ENCODE measurements at regions not wholly inside any gene's neighbourhood (a gene's known extent, or its start where the extent isn't known, plus 50 kb on each side); places are given as distances from the start of the nearest gene placed in this dataset.
A peak's percentile ranks its signal among the peaks of the same experiment; 100 is the strongest.

GRCh38 chr19:30083125-30083681, 141.2 kb downstream of the URI1 start:
- no peak for DNase-seq

- DNase-seq: peak; percentile 4
Observed at GRCh38 chr19:30083701-30084156, 141.7 kb downstream of the URI1 start.

- DNase-seq: no peak
Observed at GRCh38 chr19:30084390-30084819, 142.4 kb downstream of the URI1 start.

- no peak for DNase-seq
Observed at GRCh38 chr19:30085394-30085793, 143.4 kb downstream of the URI1 start.

DNA sequence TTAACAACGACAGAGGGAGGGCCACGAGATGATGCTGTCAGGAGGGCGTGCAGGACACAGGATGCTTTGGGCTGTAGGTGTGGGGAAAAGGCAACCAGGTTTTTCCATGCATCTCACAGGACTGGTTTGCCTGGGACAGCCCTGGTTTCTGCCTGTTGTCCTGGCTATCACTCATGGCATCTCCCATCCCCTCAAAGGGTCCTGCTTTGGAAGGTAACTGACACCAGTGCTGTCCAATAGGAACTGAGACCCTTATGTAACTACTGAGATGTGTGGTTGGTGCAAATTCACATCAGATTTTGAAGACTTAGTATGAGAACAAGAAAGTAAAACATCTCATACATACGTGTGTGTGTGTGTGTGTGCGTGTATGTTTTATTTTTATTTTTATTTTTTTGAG, 144.2 kb downstream of the URI1 start:
- DNase-seq: no peak

GRCh38 chr19:30086916-30087315, 144.9 kb downstream of the URI1 start:
- DNase-seq: peak; percentile 5

DNA sequence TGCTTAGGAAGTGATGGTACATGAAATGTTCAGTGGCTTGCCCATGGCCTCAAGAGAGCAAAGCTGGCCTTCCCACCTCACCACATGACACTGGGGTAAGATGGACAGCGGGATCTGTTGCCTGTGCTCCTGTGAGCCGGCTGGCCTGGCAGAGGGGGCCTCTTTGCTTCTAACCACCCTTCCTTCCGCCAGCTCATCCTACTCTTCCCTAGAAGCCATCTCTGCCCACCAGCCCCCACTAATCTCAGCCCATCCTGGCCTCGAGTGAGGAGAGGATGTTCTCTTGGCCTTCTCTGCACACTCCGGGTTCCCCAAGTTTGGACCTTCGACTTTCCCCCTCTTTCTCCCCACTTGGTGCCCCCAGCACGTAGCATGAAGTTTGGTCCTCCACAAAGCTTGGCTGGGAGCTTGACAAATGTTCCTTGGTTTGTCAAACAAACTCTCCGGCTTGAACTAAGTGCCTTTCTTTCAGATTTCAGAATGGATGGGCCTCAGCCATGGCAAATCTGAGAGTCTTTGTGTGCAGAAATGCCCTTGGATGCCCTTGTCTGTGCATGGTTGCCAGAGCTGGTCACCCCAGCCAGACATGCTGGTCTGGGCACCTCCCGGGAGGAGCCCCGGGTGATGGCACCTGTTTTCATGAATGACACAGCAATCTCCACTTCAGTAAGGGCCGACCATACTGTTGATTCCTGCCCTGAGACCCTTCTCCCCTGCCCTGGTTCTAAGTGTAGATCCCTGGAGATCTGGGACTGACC, 145.5 kb downstream of the URI1 start:
- DNase-seq: no peak

DNA sequence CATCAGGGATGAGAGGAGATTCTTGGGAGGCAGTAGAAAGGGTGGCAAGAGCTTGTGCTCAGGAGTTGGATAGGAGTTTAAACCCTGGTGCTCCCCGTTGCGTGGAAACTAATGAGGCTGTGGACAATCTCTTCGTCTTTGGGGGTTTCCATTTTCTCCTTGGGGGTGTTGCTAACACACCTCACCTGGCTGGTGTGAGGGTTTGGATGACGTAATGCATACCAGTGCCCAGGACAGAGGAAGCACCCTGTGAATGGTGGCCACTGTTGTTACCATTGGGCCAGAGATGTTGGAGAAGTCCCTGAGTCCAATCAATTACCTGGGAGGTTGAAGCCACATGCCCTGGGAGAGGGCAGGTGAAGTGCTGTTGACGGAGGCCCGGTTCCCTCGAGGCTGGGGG, 146.5 kb downstream of the URI1 start:
- DNase-seq: no peak

GRCh38 chr19:30089086-30089665, 147.1 kb downstream of the URI1 start:
- peak; percentile 6 for DNase-seq

DNA sequence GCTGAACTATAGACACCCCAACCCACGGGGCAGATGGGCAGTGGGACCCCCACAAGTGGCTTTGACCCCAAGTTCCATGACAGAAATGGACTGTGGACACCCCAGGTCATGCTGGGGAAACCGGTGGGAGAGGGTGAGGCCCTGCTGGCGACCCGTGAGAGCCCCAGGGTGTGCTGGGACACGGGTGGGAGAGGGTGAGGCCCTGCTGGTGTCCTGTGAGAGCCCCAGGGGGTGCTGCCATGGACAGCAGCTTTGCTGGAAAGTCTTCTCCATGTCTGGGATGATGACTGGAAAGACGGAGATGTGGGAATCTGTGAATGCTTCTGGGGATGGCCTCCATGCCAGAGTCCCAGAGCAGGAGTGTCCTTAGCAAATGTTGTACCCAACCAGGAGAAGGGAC, 148.4 kb downstream of the URI1 start:
- peak; percentile 3 for DNase-seq

DNA sequence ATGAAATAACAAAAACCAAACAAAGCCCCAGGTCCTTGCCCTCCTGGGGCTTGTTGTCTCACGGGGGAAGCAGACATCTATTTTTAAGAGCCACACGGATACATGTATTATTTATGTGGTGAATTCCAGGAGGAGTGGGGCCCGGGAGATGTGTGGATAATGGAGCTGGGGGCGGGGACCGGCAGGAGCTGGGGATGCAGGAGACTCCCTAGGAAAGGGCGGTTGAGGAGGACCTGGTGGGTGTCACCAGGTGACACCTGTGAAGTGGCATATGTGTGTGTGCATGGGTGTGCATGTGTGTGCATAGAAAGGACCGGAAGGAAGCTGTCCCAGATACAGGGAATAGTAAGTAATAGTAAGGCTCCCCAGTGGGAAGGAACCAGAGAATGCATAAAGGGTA, 148.9 kb downstream of the URI1 start:
- no peak for DNase-seq

GRCh38 chr19:30091456-30091855, 149.4 kb downstream of the URI1 start:
- no peak for DNase-seq

GRCh38 chr19:30091856-30092255, 149.8 kb downstream of the URI1 start:
- no peak for DNase-seq

DNA sequence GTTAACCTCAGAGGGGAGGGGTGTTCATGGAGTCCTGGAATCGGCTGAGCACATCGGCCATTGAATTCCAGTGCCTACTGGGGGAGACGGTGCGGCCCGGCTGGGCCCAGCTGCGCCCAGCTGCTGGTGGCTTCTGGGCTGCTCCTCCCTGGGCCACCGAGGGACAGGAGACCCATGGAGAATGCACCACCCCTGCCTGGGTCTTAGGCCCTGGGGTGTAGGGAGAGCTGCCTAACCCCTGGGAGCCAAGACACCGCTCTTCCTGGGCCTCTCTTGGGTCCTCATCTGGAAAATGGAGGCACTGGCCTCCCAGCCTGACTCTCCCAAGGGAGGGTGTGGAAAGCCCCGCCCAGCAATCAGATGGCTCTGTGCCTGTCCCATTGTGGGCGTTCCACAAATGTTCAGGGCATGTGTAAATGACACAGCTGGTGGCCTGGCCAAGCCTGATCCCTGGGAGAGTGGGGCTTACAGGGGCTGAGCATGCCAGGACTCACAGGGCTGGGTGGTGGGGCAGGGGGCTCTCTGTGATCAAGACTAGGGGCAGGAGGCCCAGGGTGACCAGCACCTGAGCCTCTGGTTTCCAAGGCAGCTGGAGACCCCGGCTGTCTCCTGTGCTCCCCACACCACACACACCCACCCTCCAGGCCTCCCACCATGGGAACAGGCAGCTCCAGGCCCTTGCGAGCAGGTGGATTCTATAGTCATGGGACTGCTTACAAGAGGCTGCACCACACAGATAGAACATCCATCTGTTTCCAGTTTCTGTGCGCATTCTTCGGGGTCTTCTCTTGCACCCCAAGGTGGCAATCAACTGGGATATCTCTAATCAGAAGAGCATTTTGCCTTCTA, 150.9 kb downstream of the URI1 start:
- no peak for DNase-seq

GRCh38 chr19:30093966-30094755, 152.1 kb downstream of the URI1 start:
- peak; percentile 6 for DNase-seq

DNA sequence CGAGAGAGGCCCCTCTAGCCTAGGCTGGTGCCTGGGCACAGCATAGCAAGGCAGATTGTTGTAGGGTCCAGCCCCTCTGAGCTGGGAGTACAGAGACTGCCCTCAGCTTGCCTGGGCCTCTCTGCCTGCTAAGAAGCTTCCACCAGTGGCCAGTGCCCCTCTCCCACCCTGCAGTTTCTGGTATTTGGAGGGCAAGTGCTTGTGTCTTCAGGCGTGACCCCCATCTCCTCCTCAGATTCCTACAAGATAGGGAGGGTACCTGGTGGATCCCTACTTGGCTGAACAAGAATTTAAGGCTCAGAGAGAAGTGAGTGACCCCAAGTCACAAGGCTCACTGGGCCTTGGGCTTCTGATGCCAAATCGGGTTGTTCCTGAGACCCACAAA, 152.7 kb downstream of the URI1 start:
- no peak for DNase-seq

DNA sequence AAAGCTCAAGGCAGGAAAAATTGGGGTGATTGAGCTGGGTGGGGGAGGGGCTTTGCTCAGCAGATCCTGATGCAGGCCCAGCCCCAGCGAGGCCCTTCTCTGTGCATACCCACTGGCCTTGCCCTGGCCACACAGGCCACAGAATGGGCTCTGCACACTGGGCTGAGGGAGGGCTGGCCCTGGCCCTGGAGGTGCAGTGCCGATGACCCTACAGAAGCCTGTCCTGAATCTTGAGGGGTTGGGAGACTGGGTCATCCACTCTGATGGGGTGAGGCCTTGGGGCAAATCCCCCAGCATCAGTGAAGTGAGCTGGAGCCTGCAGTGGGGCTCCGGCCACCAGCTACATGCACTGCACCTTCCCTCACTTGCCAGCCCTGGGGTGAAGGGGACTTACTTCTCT, 153.1 kb downstream of the URI1 start:
- DNase-seq: no peak

GRCh38 chr19:30096596-30097370, 154.7 kb downstream of the URI1 start:
- no peak for DNase-seq

DNA sequence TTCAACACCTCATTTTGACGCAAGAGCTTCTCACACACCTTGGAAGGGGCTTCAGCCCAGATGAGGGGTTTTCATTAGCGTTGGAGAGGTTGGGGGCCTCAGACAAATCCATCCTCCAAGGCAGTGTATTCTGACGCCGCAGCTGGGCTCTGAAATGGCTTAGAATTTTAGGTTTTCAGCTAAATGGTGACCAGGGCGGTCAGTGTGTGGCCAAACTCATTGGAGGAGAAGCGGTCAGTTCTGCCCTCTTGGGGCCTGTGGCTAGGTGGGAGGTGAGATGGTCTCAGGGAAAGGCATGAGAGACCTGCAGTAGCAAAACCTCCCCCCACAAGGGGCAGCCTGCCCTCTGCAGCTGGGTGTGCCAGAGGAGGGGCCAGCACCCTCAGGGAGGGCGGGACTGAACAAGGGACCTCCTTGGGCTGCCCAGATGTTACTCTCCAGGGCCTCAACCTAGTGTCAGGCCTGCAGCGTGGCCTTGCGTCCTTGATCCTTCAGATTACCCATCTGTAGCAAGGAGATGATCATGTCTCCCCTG, 155.8 kb downstream of the URI1 start:
- DNase-seq: no peak

GRCh38 chr19:30102239-30102638, 160.2 kb downstream of the URI1 start:
- DNase-seq: no peak

DNA sequence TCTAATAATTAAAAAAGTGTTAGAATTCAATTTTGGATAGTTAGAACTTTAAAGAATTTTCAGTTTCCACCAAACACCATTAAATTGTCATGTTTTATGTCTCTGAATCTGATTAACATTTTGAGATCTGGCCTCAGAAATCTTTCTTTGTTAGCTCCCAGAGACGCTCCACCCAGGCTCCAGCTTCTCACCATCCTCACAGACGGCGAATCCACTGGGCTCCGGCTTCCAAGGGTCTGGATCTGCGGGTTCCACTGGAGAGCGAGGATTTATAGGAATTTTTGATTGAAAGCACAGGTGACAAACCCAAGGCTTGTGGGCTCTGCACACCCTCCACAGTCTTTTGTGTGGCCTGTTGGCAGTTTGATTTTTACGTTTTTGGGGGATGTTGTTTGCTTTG, 160.6 kb downstream of the URI1 start:
- DNase-seq: no peak

DNA sequence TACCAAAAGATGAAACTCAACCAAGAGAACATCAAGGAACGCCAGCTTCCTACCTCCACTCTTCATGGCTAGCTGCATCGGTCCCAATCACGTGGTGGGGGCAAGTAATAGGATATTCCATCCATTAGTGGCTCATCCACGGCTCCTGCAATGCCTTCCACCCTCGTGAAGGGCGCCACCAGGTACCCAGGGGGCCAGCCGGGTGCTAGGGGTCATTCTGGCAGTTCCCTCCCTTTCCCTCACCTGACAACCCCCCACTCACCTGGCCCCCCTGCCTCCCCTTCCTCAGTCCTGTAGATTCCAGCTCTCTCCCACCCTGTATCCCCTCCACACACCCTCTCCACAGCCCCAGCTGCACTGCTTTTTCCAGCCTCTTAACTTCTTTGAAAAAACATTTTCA, 161.9 kb downstream of the URI1 start:
- DNase-seq: no peak
